Epithelial cell of esophagus (primary cell): ENCODE measurements at regions not wholly inside any gene's neighbourhood (a gene's known extent, or its start where the extent isn't known, plus 50 kb on each side); places are given as distances from the start of the nearest gene placed in this dataset.
A peak's percentile ranks its signal among the peaks of the same experiment; 100 is the strongest.
"Not testable (repeated sequence)": the region's sequence is repeated elsewhere in the genome, so short reads cannot be mapped to it uniquely, and the experiment has no call there.

Experiments used
- DNase-seq: peaks from one replicate; pipeline ENCODE4 v3.0.0; 2010; ENCODE audit warnings: low read depth
- H3K4me3 ChIP-seq: 2 replicates; pipeline ENCODE4 v1.5.1; 2011; ENCODE audit warnings: mild to moderate bottlenecking, low read length, control low read depth
- CTCF ChIP-seq: IDR thresholded peaks from 2 replicates; pipeline ENCODE4 v1.5.1; 2011; ENCODE audit warnings: low read depth, mild to moderate bottlenecking, low read length, control low read depth, inconsistent platforms; ENCODE audit not compliant: insufficient read depth; ENCODE audit errors: missing control alignments

- no peak for TF ChIP-seq CTCF
- peak; percentile 39 for DNase-seq
- peak overlapping the region; percentile 70 for H3K4me3 ChIP-seq
These were observed 74.4 kb upstream of the CHD6 start for GRCh38 chr20:41692479-41693135.

- no peak overlapping the region for H3K4me3 ChIP-seq
- TF ChIP-seq CTCF, result no peak
- no peak for DNase-seq
These were observed 73.3 kb upstream of the CHD6 start for GRCh38 chr20:41691443-41691842.

GRCh38 chr20:41690702-41691101 is 72.5 kb upstream of the CHD6 start:
- no peak overlapping the region for H3K4me3 ChIP-seq
- no peak for DNase-seq
- no peak for TF ChIP-seq CTCF

- H3K4me3 ChIP-seq, result no peak overlapping the region
- no peak for DNase-seq
- no peak for TF ChIP-seq CTCF
These were observed 68.8 kb upstream of the CHD6 start for GRCh38 chr20:41686961-41687360.

GRCh38 chr20:41685145-41685544 is 67.0 kb upstream of the CHD6 start:
- not testable (repeated sequence) for H3K4me3 ChIP-seq, DNase-seq

- DNase-seq, result no peak
- TF ChIP-seq CTCF, result no peak
- no peak overlapping the region for H3K4me3 ChIP-seq
These were observed 60.6 kb upstream of the CHD6 start for GRCh38 chr20:41678799-41679198.

GRCh38 chr20:41672282-41672681 is 54.1 kb upstream of the CHD6 start:
- TF ChIP-seq CTCF, result no peak
- no peak for DNase-seq
- H3K4me3 ChIP-seq, result no peak overlapping the region

GRCh38 chr20:41671143-41671542 is 53.0 kb upstream of the CHD6 start:
- H3K4me3 ChIP-seq, result no peak overlapping the region
- DNase-seq, result no peak
- no peak for TF ChIP-seq CTCF
